RWPE2 (cell line): ENCODE measurements at regions not wholly inside any gene's neighbourhood (a gene's known extent, or its start where the extent isn't known, plus 50 kb on each side); places are given as distances from the start of the nearest gene placed in this dataset.
A peak's percentile ranks its signal among the peaks of the same experiment; 100 is the strongest.

Experiments
- ATAC-seq: fragments of 200-7000 bp; cut with Tn5 transposase; 3 replicates; pipeline ENCODE4 v1.9.1; 2021; ENCODE audit warnings: low read depth
- DNase-seq: peaks from one replicate; pipeline ENCODE4 v3.0.0-alpha.2; 2020; ENCODE audit warnings: low spot score
- H3K27ac ChIP-seq: fragments of 450-650 bp; 2 replicates; pipeline ENCODE4 v1.5.1; 2017; ENCODE audit warnings: mild to moderate bottlenecking; ENCODE audit not compliant: poor library complexity, severe bottlenecking
- H3K27me3 ChIP-seq: fragments of 250-450 bp; sonication (Bioruptor Pico); 2 replicates; pipeline ENCODE4 v1.5.1; 2021; ENCODE audit warnings: mild to moderate bottlenecking, moderate library complexity; ENCODE audit not compliant: insufficient read depth, poor library complexity, severe bottlenecking
- H3K36me3 ChIP-seq: fragments of 250-450 bp; sonication (Bioruptor Pico); 2 replicates; pipeline ENCODE4 v1.5.1; 2020; ENCODE audit warnings: low read depth, mild to moderate bottlenecking, moderate library complexity
- H3K4me1 ChIP-seq: fragments of 250-450 bp; sonication (Bioruptor Pico); 2 replicates; pipeline ENCODE4 v1.5.1; 2021; ENCODE audit warnings: mild to moderate bottlenecking, moderate library complexity; ENCODE audit not compliant: insufficient read depth, poor library complexity, severe bottlenecking
- H3K4me3 ChIP-seq: fragments of 250-450 bp; sonication (Bioruptor Pico); 2 replicates; pipeline ENCODE4 v1.5.1; 2021; ENCODE audit warnings: mild to moderate bottlenecking, moderate library complexity; ENCODE audit not compliant: severe bottlenecking
- H3K9me3 ChIP-seq: fragments of 250-450 bp; sonication (Bioruptor Pico); 2 replicates; pipeline ENCODE4 v1.5.1; 2021; ENCODE audit warnings: mild to moderate bottlenecking, moderate library complexity; ENCODE audit not compliant: severe bottlenecking
- TF ChIP-seq, protein P1 (sequence below): fragments of 450-650 bp; IDR thresholded peaks from one replicate; pipeline ENCODE4 v1.5.1; 2017; ENCODE audit warnings: mild to moderate bottlenecking, moderate library complexity; ENCODE audit not compliant: poor library complexity, severe bottlenecking

DNA sequence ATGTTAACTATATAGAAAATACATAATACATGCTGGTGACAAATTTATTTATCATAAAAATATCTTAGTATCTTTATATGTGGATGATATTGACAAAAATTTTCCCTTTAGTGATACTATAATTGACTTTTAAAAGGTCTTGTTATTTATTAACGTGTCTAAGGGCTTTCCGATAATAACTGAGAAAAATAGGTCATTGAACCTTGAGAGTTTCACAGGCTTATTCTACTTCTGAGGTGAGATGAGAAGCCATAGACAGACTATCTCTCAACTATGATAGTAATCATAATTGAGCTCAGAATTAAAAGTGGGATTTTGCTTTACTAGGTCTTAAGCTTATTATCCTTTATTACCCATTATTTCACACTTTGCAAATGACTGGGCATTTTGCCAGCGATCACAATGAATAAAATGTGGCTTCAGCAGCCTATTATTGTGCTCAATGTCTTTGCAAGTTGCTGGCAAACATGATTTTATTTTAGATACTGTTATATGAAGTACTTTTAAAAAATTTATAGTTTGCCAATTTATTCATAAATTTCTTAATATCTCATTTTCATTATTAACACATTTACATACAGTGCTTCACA, 574.5 kb downstream of the ZWINT start:
- H3K9me3 ChIP-seq, result no peaks in the 10 kb centered on the region
- TF ChIP-seq, protein P1, sequence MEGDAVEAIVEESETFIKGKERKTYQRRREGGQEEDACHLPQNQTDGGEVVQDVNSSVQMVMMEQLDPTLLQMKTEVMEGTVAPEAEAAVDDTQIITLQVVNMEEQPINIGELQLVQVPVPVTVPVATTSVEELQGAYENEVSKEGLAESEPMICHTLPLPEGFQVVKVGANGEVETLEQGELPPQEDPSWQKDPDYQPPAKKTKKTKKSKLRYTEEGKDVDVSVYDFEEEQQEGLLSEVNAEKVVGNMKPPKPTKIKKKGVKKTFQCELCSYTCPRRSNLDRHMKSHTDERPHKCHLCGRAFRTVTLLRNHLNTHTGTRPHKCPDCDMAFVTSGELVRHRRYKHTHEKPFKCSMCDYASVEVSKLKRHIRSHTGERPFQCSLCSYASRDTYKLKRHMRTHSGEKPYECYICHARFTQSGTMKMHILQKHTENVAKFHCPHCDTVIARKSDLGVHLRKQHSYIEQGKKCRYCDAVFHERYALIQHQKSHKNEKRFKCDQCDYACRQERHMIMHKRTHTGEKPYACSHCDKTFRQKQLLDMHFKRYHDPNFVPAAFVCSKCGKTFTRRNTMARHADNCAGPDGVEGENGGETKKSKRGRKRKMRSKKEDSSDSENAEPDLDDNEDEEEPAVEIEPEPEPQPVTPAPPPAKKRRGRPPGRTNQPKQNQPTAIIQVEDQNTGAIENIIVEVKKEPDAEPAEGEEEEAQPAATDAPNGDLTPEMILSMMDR, result no peak
- H3K27ac ChIP-seq, result no peak overlapping the region
- H3K27me3 ChIP-seq, result no peaks in the 10 kb centered on the region
- H3K4me1 ChIP-seq, result no peaks in the 10 kb centered on the region
- no peak for ATAC-seq
- H3K36me3 ChIP-seq, result no peaks in the 10 kb centered on the region
- no peak overlapping the region for H3K4me3 ChIP-seq
- DNase-seq, result no peak

DNA sequence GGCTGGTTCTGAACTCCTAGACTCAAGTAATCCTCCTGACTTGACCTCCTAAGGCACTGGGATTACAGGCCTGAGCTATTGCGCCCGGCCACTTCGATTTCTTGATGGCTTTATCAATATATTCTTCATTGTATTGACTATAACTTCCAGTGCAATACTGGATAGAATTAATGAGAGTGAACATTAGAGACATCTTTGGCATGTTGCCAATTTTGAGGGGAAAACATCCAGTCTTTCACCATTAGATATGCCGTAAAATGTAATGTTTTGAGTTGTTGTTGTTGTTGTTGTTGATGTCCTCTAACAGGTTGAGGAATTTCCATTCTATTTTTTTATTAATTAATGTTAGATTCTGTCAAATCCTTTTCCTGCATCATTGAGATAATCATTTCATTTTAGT, 578.9 kb downstream of the ZWINT start:
- no peaks in the 10 kb centered on the region for H3K9me3 ChIP-seq
- ATAC-seq (no peak), DNase-seq (no peak)
- H3K36me3 ChIP-seq, result no peaks in the 10 kb centered on the region
- H3K4me3 ChIP-seq, result no peak overlapping the region
- no peaks in the 10 kb centered on the region for H3K27me3 ChIP-seq
- TF ChIP-seq, protein P1, result no peak
- no peaks in the 10 kb centered on the region for H3K4me1 ChIP-seq
- H3K27ac ChIP-seq, result no peak overlapping the region

DNA sequence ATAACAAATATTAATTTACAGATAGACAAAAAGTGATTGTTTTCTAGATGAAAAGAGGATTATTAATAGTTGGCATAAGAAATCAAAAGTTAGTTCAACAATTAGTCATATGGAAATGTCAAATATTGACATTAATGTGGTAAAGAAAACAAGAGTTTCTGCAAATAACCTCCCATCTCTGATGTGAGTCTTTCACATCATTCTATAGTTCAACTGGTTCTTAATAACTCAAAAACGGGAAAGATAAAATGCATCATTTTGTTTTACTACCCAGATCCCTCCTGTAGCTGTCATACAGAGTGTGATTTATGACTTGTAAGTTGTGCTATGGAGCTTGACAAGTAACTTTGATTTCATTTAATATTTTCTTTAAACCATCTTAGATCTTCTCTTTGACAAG, 594.8 kb downstream of the ZWINT start:
- no peaks in the 10 kb centered on the region for H3K36me3 ChIP-seq
- TF ChIP-seq, protein P1, result no peak
- no peaks in the 10 kb centered on the region for H3K4me1 ChIP-seq
- no peak overlapping the region for H3K27ac ChIP-seq
- ATAC-seq (no peak), DNase-seq (no peak)
- no peaks in the 10 kb centered on the region for H3K27me3 ChIP-seq
- H3K4me3 ChIP-seq, result no peak overlapping the region
- no peaks in the 10 kb centered on the region for H3K9me3 ChIP-seq

DNA sequence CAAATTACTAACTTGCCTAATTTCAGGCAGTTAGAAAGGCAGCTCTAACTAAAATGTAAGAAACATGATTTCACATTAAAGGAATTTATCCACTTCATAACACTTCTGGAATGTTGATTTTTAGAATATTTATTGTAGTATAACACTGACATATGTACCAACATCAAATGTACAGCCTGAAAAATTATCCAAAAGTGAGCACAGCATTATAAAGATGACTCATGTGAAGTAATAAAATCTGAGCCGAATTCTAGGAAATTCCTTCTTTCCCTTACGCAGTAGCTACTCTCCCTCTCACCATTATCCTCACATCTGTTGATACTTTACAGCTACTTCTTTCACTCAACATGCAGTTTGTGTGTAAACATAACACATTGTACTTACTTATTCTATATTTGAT, 610.6 kb downstream of the ZWINT start:
- Histone ChIP-seq H3K27me3 (peaks cover 3% of the 10 kb centered on the region), H3K4me1 (no peaks in the 10 kb centered on the region), H3K9me3 (no peaks in the 10 kb centered on the region), H3K27ac (no peak overlapping the region), H3K4me3 (no peak overlapping the region), H3K36me3 (no peaks in the 10 kb centered on the region)
- no peak for DNase-seq
- TF ChIP-seq, protein P1, result no peak
- peak; percentile 53 for ATAC-seq

GRCh38 chr10:55747244-55747643, 613.8 kb downstream of the ZWINT start:
- Histone ChIP-seq H3K4me1 (no peaks in the 10 kb centered on the region), H3K36me3 (no peaks in the 10 kb centered on the region), H3K4me3 (no peak overlapping the region), H3K9me3 (no peaks in the 10 kb centered on the region), H3K27ac (no peak overlapping the region), H3K27me3 (peaks cover 3% of the 10 kb centered on the region)
- TF ChIP-seq, protein P1, result no peak
- DNase-seq (no peak), ATAC-seq (peak; percentile 64; the same call in 2 of the 3 replicates)
